ENCODE measurements at regions not wholly inside any gene's neighbourhood (a gene's known extent, or its start where the extent isn't known, plus 50 kb on each side); places are given as distances from the start of the nearest gene placed in this dataset.
A peak's percentile ranks its signal among the peaks of the same experiment; 100 is the strongest.
"Not testable (repeated sequence)": the region's sequence is repeated elsewhere in the genome, so short reads cannot be mapped to it uniquely, and the experiment has no call there.

DNA sequence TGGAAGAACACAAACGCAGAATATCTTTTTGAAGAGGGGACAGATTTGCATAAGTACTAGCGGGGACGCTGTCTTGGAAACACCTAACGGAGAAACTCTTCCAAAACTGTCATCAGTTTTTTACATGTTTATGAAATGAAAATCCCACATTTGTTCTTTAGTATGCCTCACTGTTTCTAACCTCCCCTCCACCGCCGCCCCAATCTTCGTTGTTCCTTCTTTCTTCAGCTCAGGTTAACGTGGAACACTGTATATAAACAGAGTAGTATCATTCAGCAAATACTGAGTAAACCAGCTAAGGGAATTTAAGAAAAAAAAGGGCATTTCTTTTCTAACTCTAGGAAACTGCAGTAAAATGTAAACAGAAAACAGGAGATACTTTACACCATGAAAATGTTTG, 2345.6 kb downstream of the PCDH7 start:
- DNase-seq = no peak

DNA sequence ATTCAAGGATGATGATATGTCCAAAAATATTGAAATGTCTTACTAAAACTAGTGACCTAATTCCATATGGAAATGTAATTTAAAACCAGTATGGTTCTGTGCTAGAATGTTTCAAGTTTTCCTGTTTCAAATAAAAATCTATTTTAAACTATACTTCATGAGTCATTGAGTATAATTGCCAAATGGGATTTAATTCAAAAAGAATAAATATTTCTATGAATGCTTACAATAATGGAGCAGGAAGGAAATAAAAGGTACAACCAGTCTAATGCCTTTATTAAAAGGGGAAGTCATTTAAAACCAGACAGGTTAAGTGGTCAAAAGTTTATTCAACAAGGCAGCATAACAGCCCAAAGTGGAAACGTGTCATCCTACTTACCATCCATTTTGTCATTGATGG, 2347.1 kb downstream of the PCDH7 start:
- no peak for DNase-seq

GRCh38 chr4:33068539-33068938, 2348.4 kb downstream of the PCDH7 start:
- no peak for DNase-seq

DNA sequence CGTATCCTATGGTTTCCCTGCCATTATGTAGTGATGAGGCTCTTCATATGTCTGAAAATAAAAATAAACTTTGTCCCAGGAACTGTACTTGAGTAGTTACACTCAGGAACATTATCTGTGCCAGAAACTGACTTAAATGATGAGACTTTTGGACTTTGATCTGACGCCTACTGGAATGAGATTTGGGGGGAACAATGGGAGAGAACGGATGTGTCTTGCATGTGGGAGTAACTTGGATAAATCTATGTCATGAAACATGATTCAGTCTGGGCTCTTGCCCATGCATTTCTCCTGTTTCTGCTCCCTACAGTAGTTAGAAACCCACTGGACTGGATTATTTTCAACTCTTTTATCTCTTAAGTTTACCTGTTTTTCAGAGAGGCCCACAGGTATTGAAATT, 2351.4 kb downstream of the PCDH7 start:
- no peak for DNase-seq

- DNase-seq = no peak
Measured at GRCh38 chr4:33072298-33073089, 2352.3 kb downstream of the PCDH7 start.

GRCh38 chr4:33073811-33074210, 2353.6 kb downstream of the PCDH7 start:
- DNase-seq = no peak

DNA sequence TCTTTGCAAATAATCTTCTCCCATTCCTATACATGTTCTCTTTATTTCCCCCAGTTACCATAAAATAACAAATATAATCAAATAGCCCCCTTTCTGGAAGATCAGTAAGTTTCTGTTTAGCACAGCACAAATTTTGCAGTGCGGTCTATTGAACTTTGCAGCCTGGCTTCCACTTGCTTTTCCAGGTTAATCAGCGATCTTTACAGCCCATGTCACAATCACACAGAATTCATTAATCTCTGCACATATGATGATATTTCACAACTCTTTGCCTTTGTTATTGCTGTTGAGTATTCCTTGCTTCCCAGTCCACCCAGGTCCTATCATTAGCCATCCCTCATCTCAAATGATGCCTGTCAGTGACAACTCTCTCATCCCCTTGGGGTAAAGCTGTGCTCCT, 2358.0 kb downstream of the PCDH7 start:
- DNase-seq = no peak

GRCh38 chr4:33080275-33080674, 2360.1 kb downstream of the PCDH7 start:
- no peak for DNase-seq

DNA sequence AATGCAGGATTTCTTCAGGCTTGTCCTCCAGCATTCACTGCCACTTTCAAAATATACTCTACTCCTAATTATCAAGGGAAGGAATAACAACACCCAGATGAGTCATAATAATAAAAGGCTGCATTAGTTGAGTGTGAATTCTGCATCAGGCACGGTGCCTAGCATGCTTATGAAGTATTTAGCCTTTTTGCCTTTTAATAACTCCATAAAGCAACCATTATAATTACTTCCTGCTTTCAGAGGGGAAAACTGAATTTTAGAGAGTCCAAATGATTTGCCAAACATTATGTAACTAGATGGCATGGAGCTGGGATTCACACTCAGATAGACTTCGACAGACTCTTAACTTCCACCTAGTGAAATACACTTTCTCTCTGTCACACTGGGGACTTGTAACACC, 2365.5 kb downstream of the PCDH7 start:
- no peak for DNase-seq

DNA sequence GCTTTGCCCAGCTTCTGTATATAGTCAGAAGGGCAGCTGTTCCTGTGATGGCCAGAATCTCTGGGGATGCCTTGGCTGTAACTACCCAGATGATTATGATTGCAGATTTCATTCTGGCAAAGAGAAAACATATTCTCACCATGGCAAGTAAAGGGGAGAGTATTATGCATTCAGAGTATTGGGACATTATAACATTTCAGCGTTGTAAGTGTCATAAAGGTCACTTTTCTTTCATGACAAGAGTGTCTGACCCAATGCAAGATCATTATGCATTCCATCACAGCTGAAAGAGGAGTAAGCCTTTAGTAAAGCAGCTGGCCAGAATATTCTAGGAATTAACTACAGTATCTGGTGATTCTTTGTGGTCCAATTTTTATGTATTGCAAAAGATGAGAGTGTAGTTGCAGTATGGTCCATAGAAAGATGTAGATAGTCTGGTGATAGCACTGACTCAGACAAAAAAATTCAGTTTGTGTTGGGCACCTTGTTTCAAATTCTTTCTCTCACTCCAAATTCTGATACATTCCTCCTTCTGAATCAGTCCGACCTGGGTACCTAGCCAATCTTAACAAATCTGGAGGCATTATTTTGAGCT, 2366.3 kb downstream of the PCDH7 start:
- DNase-seq = no peak

- no peak for DNase-seq
Measured at GRCh38 chr4:33088713-33089112, 2368.5 kb downstream of the PCDH7 start.

- DNase-seq = no peak
Measured at GRCh38 chr4:33090910-33091309, 2370.7 kb downstream of the PCDH7 start.

DNA sequence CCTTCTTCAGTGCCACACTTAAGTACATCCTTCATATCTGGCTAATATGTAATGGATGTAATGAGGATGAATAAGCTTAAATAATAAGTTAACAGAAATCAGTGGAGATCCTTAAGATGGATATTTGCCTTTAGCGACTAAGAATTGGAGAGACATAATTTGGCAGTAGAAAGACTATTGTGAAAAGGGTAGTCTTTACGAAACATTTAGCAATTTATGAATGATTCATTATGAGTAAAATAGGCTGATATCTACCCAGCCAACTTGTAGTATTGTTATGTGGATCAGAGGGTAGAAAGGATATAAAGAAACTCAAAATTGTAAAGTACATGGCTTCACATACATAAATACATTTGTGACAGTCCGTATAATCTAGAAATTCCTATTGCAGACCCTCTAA, 2371.8 kb downstream of the PCDH7 start:
- no peak for DNase-seq

- peak; percentile 2 for DNase-seq
Measured at GRCh38 chr4:33104273-33104672, 2384.1 kb downstream of the PCDH7 start.

DNA sequence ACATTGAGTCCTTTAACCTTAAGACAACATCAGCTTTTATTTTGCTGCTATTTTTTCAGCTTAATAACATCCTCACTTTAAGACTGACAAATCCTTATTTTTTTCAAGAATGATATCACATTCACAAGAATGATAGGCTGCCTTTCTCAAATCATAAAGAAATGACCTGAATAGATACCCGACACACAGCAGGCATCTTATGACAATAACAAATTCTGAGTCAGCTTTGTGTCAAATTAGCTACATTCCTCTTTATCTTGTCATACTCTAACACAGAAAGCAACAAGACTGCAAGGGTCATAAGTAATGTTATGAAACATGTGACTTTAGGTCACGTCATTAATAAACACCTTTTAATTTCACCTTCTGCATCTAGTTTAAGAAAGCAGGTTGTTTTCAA, 2387.6 kb downstream of the PCDH7 start:
- no peak for DNase-seq

DNA sequence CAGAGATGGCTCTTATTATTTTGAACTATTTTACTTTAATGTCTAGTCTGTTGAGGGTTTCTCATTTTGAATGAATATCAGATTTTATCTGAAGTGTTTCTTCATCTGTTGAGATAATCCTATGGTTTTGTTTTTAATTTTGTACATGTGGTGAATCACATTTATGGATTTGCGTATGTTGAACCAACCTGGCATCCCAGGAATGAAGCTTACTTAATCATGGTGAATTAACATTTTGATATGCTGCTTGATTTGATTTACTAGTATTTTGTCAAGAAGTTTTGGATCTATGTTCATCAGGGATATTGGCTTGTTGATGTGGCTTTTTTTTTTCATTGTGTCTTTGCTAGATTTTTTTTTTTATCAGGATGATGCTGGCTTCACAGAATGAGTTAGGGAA, 2390.9 kb downstream of the PCDH7 start:
- no peak for DNase-seq

GRCh38 chr4:33116871-33117270, 2396.7 kb downstream of the PCDH7 start:
- DNase-seq = no peak

DNA sequence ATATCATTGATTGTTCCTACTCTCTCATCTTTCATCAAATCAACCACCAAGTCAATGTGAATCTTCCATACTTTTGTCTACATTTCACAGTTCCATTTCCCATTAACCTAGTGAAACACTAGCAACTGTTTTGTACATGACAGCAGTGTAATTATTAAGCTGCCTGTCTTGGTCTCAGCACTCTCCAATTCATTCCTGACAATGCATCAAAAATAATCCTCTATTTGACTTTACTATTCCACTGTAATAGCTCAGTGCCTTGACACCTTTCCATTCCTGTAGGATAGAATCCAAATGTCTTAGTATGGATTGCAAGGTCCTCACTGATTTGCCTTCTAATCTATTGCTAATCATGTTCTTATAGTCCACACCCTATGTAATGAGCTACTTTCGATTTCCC, 2405.8 kb downstream of the PCDH7 start:
- no peak for DNase-seq

- not testable (repeated sequence) for DNase-seq
Measured at GRCh38 chr4:33130662-33131061, 2410.5 kb downstream of the PCDH7 start.

GRCh38 chr4:33133723-33134122, 2413.6 kb downstream of the PCDH7 start:
- DNase-seq = no peak

GRCh38 chr4:33134366-33134765, 2414.2 kb downstream of the PCDH7 start:
- DNase-seq = no peak

DNA sequence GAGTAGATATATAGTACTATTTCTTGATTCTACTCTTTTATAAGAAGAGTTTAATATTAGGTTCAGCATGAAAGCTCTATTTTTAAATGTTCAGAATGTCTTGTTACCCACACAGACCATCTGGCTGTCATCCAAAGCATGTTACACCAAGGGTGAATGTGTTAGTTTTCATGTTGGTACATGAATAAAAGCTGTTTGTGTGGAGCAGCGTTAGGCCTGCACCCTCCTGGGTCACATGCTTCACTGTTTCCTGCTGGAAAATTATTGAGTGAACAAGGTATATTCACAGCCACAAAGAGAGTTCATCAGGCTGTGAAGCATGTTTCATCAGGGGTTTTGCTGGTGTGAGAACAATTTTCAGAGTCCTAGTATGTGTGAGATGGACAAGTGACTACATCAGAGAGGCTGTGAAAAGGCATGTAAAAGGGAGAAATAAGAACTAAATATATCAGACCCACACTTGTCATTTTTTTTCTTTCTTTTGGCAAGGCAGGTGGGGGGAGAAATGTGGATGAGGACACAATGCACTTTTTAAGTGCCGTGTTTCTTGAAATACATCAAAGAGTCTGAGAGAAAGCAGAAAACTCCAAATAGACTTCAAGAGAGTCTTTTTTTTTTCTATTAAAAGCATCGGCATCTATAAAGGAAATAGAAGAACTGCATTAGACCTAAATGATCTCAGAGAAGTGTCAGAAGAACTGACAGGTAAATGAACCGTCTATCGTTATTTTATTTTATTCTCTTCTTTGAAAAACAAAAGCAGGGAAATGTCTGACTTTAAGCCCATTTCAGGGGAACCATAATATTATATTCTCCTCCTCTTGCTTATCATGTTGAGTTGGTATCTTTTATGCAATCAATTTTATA, 2429.7 kb downstream of the PCDH7 start:
- no peak for DNase-seq

- DNase-seq = no peak
Measured at GRCh38 chr4:33150525-33150910, 2430.3 kb downstream of the PCDH7 start.

DNA sequence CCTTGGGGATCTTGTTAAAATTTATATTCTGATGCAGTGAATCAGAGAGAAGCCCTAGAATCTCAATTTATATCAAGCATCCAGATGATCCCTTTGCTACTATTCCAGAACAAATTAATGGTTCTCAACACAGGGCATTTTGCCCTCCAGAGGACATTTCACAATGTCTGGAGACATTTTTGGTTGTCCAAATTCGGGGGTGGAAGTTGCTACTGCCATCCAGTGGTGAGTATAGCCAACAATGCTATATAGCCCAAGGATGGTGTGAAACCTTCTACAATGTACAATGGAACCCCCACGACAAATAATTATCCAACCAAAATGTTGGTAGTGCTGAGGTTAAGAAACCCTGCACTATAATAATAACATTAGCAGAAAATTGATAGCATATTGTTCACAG, 2440.0 kb downstream of the PCDH7 start:
- no peak for DNase-seq

Measured in NCI-H1048 (cell line).